ENCODE measurements at regions not wholly inside any gene's neighbourhood (a gene's known extent, or its start where the extent isn't known, plus 50 kb on each side); places are given as distances from the start of the nearest gene placed in this dataset.

GRCh38 chr17:52336796-52337195 is 178.3 kb upstream of the CA10 start:
- DNase-seq (ENCODE audit: low read depth in 4 of 4, low spot score in 3 of 4) = no peak

GRCh38 chr17:52306314-52306713 is 147.8 kb upstream of the CA10 start:
- no peak for DNase-seq (ENCODE audit: low read depth in 4 of 4, low spot score in 3 of 4)

DNA sequence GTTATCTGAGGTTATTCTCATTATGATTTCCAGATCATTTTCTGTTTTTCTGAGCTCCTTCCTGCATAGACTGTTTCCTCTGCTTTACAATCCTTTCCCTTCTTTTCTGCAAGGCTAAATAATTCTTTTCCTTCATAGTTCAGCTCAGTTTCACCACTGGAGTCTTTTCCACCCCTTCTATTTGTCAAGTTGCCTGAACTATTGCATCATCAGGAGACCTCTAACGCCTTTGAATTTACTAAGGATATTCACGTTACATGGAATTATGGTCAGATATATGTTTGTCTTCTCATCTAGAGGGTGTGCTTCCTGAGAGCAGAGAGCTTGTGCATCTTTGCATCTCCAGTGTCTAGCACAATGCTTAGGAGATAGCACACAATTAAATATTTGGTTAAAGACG is 140.4 kb upstream of the CA10 start:
- no peak for DNase-seq (ENCODE audit: low read depth in 4 of 4, low spot score in 3 of 4)

DNA sequence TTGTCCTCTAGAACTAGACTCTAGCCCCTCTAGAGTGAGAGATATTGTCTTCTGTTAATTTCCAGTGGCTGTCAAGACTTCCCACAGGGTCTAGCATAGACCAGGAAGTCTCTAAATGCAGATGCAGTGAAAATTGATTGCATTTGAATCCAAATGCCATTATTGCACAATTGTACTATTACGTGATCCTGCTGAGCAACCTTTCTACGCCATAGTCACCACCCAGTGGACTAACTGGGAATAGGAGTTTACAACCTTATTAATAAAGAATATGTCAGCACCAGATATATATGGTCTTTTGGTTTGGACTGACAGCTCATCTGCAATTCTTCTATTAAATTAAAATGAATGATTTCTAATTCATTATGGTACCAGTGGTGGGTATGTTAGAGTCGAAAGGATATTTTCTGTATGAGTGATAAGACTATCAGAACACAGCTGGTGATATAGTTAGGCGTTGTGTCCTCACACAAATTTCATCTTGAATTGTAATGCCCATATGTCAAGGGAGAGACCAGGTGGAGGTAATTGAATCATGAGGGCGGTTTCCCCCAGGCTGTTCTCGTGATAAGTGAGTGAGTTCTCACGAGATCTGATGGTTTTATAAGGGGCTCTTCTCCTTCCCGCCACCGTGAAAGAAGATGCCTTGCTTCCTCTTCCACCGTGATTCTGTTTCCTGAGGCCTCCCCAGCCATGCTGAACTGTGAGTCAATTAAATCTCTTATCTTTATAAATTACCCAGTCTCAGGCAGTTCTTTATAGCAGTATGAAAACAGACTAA is 138.9 kb upstream of the CA10 start:
- no peak for DNase-seq (ENCODE audit: low read depth in 4 of 4, low spot score in 3 of 4)

GRCh38 chr17:52294301-52294700 is 135.8 kb upstream of the CA10 start:
- DNase-seq (ENCODE audit: low read depth in 4 of 4, low spot score in 3 of 4) = no peak

DNA sequence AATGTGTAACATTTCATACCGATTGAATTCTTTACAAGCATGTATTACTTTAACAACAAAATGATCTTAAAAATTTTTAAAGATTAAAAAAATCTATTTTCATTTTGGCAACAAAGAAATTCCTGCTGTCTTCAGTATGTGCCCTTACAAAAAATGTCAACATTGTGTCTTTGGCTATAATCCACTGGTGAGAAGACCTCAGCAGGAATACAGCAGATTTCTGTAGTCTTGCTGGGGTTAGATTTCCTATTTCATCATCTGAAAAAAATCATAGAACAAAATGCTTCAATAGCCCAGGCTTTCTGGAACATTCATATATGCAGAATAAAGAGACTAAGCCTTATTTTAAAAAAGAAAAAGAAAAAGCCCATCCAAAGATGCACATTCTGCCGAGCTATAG is 129.1 kb upstream of the CA10 start:
- no peak for DNase-seq (ENCODE audit: low read depth in 4 of 4, low spot score in 3 of 4)

- DNase-seq (ENCODE audit: low read depth in 4 of 4, low spot score in 3 of 4) = no peak
Measured at GRCh38 chr17:52283872-52284271, 125.4 kb upstream of the CA10 start.

DNA sequence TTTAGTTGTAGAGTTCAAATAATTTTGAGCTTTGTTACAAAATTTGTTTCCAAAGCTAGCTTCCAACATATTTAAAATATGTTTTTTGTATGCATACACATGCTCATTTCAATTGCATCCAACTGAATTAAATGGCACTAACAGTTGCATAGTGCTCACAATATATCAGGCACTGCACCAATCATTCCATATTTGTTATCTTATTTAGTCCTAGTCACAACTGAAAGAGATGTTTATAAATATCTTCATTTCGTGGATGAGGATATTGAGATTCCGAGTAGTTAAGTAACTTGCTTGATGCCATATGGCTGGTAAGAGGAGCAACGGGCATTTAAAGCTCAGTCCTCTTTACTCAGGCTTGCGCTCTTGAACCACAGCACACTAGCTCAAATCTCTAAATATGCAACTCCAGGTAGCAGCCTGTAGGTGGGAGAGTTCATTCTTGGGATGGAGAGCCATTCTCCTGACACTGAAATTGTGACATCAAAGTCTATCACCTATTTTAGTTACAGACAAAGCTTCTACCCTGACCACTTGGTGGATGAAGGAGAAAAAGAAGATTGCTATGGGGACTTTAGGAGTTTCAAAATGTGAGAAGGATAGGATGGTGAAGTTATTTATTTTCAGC is 118.0 kb upstream of the CA10 start:
- no peak for DNase-seq (ENCODE audit: low read depth in 4 of 4, low spot score in 3 of 4)

GRCh38 chr17:52271781-52272180 is 113.3 kb upstream of the CA10 start:
- no peak for DNase-seq (ENCODE audit: low read depth in 4 of 4, low spot score in 3 of 4)

- no peak for DNase-seq (ENCODE audit: low read depth in 4 of 4, low spot score in 3 of 4)
Measured at GRCh38 chr17:52255347-52255746, 96.8 kb upstream of the CA10 start.

- DNase-seq (ENCODE audit: low read depth in 4 of 4, low spot score in 3 of 4) = no peak
Measured at GRCh38 chr17:52244689-52245088, 86.2 kb upstream of the CA10 start.

- no peak for DNase-seq (ENCODE audit: low read depth in 4 of 4, low spot score in 3 of 4)
Measured at GRCh38 chr17:52242268-52242667, 83.8 kb upstream of the CA10 start.

DNA sequence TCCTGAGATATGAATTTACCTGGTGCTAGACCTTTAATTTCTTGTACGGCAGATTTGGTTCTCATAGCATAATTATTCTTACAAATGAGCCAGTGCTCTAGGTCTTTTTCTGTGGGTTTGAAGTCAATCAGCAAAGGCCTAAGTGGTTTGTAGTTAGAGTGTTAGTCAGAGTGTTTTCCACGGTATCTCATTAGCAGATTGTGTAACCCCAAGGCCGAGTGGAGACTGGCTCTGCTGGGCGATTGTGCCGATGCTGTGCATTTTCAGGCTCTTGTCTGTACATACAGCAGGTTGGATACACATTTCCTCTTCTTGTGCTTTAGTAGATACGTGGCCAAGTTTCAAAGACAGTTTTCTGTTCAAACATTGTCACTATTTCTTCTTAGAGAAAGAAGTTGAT is 78.6 kb upstream of the CA10 start:
- DNase-seq (ENCODE audit: low read depth in 4 of 4, low spot score in 3 of 4) = no peak

DNA sequence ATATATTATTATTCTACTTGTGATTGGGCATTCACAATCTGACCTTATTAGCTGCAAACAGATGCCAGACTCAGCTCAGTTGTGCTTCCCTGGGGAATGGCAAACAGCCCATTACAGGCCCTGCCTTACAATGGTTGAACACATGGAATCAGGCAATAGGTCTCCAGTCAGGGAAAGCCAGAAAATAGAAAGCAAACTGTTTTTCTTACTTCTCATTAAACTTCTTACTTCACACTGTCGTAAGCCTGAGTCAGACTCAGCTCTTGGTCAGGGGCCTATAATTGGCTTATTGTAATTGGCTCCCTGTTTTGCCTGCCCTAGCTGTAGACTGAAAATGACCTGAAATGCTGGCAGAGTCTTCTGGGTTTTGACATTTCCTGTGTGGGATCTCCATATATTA is 77.0 kb upstream of the CA10 start:
- DNase-seq (ENCODE audit: low read depth in 4 of 4, low spot score in 3 of 4) = no peak

DNA sequence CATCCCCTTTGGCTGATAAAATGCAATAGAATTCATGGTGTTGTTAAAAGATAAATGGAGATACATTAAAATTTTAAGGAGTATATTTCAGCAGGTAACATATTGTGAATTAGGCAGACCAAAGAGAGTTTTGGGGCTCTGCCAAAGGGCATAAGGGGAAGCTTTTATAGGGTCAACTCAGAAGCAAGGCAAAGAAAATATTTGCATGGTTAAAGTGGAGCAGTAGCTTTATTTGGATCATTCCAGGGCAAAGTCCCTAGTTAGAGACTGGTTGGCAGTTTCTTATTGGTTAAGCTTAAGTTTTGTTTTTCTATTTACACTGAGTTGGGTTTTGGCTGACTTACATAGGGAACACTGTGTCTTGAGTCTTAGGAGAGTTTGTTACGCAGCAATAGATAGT is 75.1 kb upstream of the CA10 start:
- no peak for DNase-seq (ENCODE audit: low read depth in 4 of 4, low spot score in 3 of 4)

GRCh38 chr17:52233176-52233575 is 74.7 kb upstream of the CA10 start:
- no peak for DNase-seq (ENCODE audit: low read depth in 4 of 4, low spot score in 3 of 4)

DNA sequence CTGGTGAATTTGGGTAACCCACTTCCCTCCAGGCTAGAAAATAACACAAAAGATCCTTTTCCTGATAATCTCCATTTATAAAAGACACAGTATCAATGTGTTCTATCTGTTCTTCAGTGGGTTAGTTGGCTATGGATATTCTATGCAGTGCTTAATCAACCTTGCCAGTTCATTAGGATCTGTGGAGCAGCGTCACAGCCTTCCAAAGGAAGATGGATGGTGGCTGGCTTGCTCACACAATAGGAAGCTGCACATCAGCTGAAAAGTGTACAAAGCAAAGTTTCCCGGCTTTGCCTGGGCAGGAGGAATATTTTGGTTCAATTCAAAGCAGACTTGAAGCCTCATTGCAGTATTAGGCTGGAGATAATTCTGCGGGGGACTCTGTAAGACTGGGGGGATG is 70.3 kb upstream of the CA10 start:
- no peak for DNase-seq (ENCODE audit: low read depth in 4 of 4, low spot score in 3 of 4)

DNA sequence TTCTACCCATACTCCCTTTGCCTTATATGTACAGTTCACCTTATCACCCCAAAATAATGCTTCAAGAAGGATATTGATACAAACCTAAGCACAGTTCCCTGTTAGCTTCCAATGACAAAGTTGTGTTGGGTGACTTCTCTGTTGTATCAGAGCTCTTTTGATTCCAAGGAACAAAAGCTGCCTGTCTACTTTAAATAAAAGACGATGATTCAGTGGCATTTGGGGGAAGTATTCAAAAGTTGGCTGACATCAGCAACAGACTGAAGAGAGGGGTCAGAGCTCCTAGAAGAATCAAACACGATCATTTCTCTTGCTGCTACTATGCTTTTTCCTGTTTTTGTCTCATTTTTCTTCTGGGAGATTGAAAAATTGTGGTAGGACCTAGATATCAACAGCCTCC is 69.4 kb upstream of the CA10 start:
- no peak for DNase-seq (ENCODE audit: low read depth in 4 of 4, low spot score in 3 of 4)

- DNase-seq (ENCODE audit: low read depth in 4 of 4, low spot score in 3 of 4) = no peak
Measured at GRCh38 chr17:52213451-52213850, 54.9 kb upstream of the CA10 start.

GRCh38 chr17:52212851-52213250 is 54.3 kb upstream of the CA10 start:
- no peak for DNase-seq (ENCODE audit: low read depth in 4 of 4, low spot score in 3 of 4)

DNA sequence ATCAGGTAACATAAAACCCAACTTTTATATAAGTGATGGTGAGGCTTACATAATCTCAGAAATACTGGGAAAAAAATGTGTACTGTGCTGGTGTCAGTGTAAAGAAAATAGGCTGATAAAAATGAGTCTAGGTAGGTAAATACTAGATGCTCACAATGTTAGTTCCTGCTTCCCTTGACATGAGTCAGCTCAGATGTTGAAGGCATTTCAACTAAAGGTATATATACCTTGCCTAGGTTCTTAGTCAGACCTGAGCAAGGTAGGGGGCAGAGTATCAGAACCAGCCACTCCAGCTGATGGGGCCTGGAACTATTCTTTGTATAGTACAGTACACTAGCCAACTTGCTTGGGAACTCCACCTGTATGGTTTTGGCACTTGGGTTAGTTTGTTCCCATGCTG is 51.0 kb upstream of the CA10 start:
- DNase-seq (ENCODE audit: low read depth in 4 of 4, low spot score in 3 of 4) = no peak
